ENCODE measurements at regions not wholly inside any gene's neighbourhood (a gene's known extent, or its start where the extent isn't known, plus 50 kb on each side); places are given as distances from the start of the nearest gene placed in this dataset.

GRCh38 chr4:96342196-96342595 lies 502.3 kb downstream of the PDHA2 start:
- in situ Hi-C loops (cut with HindIII; ENCODE audit: low pct_unique_long_range_greater_than_20kb, low sequenced_read_pairs) = no loop called here
- DNase-seq (ENCODE audit: low read depth, low spot score) = no peak

- no peak for DNase-seq (ENCODE audit: low read depth, low spot score)
- in situ Hi-C loops (cut with HindIII; ENCODE audit: low pct_unique_long_range_greater_than_20kb, low sequenced_read_pairs) = no loop called here
Observed at GRCh38 chr4:96342790-96343455, 503.0 kb downstream of the PDHA2 start.

GRCh38 chr4:96343836-96344235 lies 503.9 kb downstream of the PDHA2 start:
- in situ Hi-C loops (cut with HindIII; ENCODE audit: low pct_unique_long_range_greater_than_20kb, low sequenced_read_pairs) = no loop called here
- DNase-seq (ENCODE audit: low read depth, low spot score) = no peak

- in situ Hi-C loops (cut with HindIII; ENCODE audit: low pct_unique_long_range_greater_than_20kb, low sequenced_read_pairs) = no loop called here
- DNase-seq (ENCODE audit: low read depth, low spot score) = no peak
Observed at GRCh38 chr4:96347582-96347981, 507.7 kb downstream of the PDHA2 start.

- DNase-seq (ENCODE audit: low read depth, low spot score) = peak; percentile 29
- in situ Hi-C loops (cut with HindIII; ENCODE audit: low pct_unique_long_range_greater_than_20kb, low sequenced_read_pairs) = no loop called here
Observed at GRCh38 chr4:96352051-96352517, 512.2 kb downstream of the PDHA2 start.

GRCh38 chr4:96354036-96354712 lies 514.3 kb downstream of the PDHA2 start:
- in situ Hi-C loops (cut with HindIII; ENCODE audit: low pct_unique_long_range_greater_than_20kb, low sequenced_read_pairs) = no loop called here
- DNase-seq (ENCODE audit: low read depth, low spot score) = no peak

- no peak for DNase-seq (ENCODE audit: low read depth, low spot score)
- in situ Hi-C loops (cut with HindIII; ENCODE audit: low pct_unique_long_range_greater_than_20kb, low sequenced_read_pairs) = no loop called here
Observed at GRCh38 chr4:96355414-96355813, 515.5 kb downstream of the PDHA2 start.

GRCh38 chr4:96356591-96357370 lies 516.9 kb downstream of the PDHA2 start:
- in situ Hi-C loops (cut with HindIII; ENCODE audit: low pct_unique_long_range_greater_than_20kb, low sequenced_read_pairs) = no loop called here
- DNase-seq (ENCODE audit: low read depth, low spot score) = no peak

- DNase-seq (ENCODE audit: low read depth, low spot score) = no peak
- in situ Hi-C loops (cut with HindIII; ENCODE audit: low pct_unique_long_range_greater_than_20kb, low sequenced_read_pairs) = no loop called here
Observed at GRCh38 chr4:96366632-96367031, 526.7 kb downstream of the PDHA2 start.

- in situ Hi-C loops (cut with HindIII; ENCODE audit: low pct_unique_long_range_greater_than_20kb, low sequenced_read_pairs) = no loop called here
- DNase-seq (ENCODE audit: low read depth, low spot score) = no peak
Observed at GRCh38 chr4:96375367-96375766, 535.5 kb downstream of the PDHA2 start.

- in situ Hi-C loops (cut with HindIII; ENCODE audit: low pct_unique_long_range_greater_than_20kb, low sequenced_read_pairs) = no loop called here
- no peak for DNase-seq (ENCODE audit: low read depth, low spot score)
Observed at GRCh38 chr4:96379524-96379923, 539.6 kb downstream of the PDHA2 start.

GRCh38 chr4:96380106-96380505 lies 540.2 kb downstream of the PDHA2 start:
- no peak for DNase-seq (ENCODE audit: low read depth, low spot score)
- in situ Hi-C loops (cut with HindIII; ENCODE audit: low pct_unique_long_range_greater_than_20kb, low sequenced_read_pairs) = no loop called here

- in situ Hi-C loops (cut with HindIII; ENCODE audit: low pct_unique_long_range_greater_than_20kb, low sequenced_read_pairs) = no loop called here
- DNase-seq (ENCODE audit: low read depth, low spot score) = no peak
Observed at GRCh38 chr4:96383349-96383748, 543.5 kb downstream of the PDHA2 start.

- no peak for DNase-seq (ENCODE audit: low read depth, low spot score)
- in situ Hi-C loops (cut with HindIII; ENCODE audit: low pct_unique_long_range_greater_than_20kb, low sequenced_read_pairs) = no loop called here
Observed at GRCh38 chr4:96389770-96390169, 549.9 kb downstream of the PDHA2 start.

GRCh38 chr4:96390404-96390803 lies 550.5 kb downstream of the PDHA2 start:
- DNase-seq (ENCODE audit: low read depth, low spot score) = no peak
- in situ Hi-C loops (cut with HindIII; ENCODE audit: low pct_unique_long_range_greater_than_20kb, low sequenced_read_pairs) = no loop called here

- in situ Hi-C loops (cut with HindIII; ENCODE audit: low pct_unique_long_range_greater_than_20kb, low sequenced_read_pairs) = no loop called here
- no peak for DNase-seq (ENCODE audit: low read depth, low spot score)
Observed at GRCh38 chr4:96395747-96396146, 555.9 kb downstream of the PDHA2 start.

- in situ Hi-C loops (cut with HindIII; ENCODE audit: low pct_unique_long_range_greater_than_20kb, low sequenced_read_pairs) = no loop called here
- DNase-seq (ENCODE audit: low read depth, low spot score) = no peak
Observed at GRCh38 chr4:96406742-96407141, 566.8 kb downstream of the PDHA2 start.

GRCh38 chr4:96407225-96407624 lies 567.3 kb downstream of the PDHA2 start:
- in situ Hi-C loops (cut with HindIII; ENCODE audit: low pct_unique_long_range_greater_than_20kb, low sequenced_read_pairs) = no loop called here
- DNase-seq (ENCODE audit: low read depth, low spot score) = no peak
